ENCODE measurements at regions not wholly inside any gene's neighbourhood (a gene's known extent, or its start where the extent isn't known, plus 50 kb on each side); places are given as distances from the start of the nearest gene placed in this dataset.

DNA sequence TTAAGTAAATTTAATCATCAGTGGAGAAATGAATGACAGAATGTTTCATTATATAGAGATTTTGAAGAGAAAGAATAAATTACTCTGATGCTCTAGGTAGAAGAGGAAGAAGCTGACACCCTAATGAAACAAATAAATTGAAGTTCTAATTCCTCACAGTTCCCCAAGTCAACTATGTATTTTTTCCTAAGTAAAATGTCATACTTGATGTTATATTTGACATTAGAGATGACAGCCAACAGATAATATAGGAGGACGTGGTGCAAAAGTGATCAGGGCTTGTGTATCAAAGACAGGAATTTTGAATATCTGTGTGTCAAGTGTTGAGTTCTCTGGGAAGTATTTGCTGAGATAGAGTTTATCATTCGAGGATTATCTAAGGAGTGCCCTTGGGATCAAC is 81.2 kb upstream of the CADPS start:
- intact Hi-C loops (cut with micrococcal nuclease), result no loop called here
- DNase-seq (ENCODE audit: low read depth, low spot score) (no peak), ATAC-seq (no peak)
- no peaks in the 10 kb centered on the region for H3K79me2 ChIP-seq (ENCODE audit: insufficient read depth, low read length)
- no TSS peak for BruUV-seq (replicated peaks)
- H2AFZ ChIP-seq (ENCODE audit: low read depth, low read length, poor library complexity, severe bottlenecking), result no peak overlapping the region
- no peaks in the 10 kb centered on the region for H3K9me2 ChIP-seq (ENCODE audit: insufficient read depth)
- no peaks in the 10 kb centered on the region for H3K9me3 ChIP-seq (ENCODE audit: control insufficient read depth in 1 of 2, insufficient read depth in 1 of 2, low read depth in 1 of 2, low read length in 2 of 2)
- H3K4me3 ChIP-seq (replicated peaks in 1 of 2; ENCODE audit: low read depth in 1 of 2, low read length in 2 of 2), result no peak overlapping the region
- no peak overlapping the region for H3K27ac ChIP-seq (ENCODE audit: low read depth, low read length)
- RAD21 ChIA-PET (ENCODE audit: low non-redundant PET in 1 of 2, low total read pairs in 2 of 2, uncharacterized antibody in 2 of 2, unreplicated experiment in 2 of 2), result no interaction called here
- H3K4me1 ChIP-seq (ENCODE audit: control insufficient read depth in 1 of 2, insufficient read depth in 2 of 2, low read length in 2 of 2), result no peaks in the 10 kb centered on the region
- no peaks in the 10 kb centered on the region for H3K27me3 ChIP-seq (ENCODE audit: insufficient read depth, low read length)
- H3K36me3 ChIP-seq (ENCODE audit: control insufficient read depth in 1 of 2, insufficient read depth in 2 of 2, low read length in 2 of 2), result no peaks in the 10 kb centered on the region
- POLR2A ChIA-PET, result no interaction called here
- CTCF ChIA-PET, result no interaction called here
- no peak overlapping the region for H3K4me2 ChIP-seq (ENCODE audit: low read length)
- H3K9ac ChIP-seq (ENCODE audit: low read length), result no peak overlapping the region
- TF ChIP-seq POLR2A (IDR thresholded peaks at IDR 0.05; ENCODE audit: borderline replicate concordance, extremely low read depth, insufficient read depth, insufficient read length), result no peak
- TF ChIP-seq, protein P1, sequence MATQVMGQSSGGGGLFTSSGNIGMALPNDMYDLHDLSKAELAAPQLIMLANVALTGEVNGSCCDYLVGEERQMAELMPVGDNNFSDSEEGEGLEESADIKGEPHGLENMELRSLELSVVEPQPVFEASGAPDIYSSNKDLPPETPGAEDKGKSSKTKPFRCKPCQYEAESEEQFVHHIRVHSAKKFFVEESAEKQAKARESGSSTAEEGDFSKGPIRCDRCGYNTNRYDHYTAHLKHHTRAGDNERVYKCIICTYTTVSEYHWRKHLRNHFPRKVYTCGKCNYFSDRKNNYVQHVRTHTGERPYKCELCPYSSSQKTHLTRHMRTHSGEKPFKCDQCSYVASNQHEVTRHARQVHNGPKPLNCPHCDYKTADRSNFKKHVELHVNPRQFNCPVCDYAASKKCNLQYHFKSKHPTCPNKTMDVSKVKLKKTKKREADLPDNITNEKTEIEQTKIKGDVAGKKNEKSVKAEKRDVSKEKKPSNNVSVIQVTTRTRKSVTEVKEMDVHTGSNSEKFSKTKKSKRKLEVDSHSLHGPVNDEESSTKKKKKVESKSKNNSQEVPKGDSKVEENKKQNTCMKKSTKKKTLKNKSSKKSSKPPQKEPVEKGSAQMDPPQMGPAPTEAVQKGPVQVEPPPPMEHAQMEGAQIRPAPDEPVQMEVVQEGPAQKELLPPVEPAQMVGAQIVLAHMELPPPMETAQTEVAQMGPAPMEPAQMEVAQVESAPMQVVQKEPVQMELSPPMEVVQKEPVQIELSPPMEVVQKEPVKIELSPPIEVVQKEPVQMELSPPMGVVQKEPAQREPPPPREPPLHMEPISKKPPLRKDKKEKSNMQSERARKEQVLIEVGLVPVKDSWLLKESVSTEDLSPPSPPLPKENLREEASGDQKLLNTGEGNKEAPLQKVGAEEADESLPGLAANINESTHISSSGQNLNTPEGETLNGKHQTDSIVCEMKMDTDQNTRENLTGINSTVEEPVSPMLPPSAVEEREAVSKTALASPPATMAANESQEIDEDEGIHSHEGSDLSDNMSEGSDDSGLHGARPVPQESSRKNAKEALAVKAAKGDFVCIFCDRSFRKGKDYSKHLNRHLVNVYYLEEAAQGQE (IDR thresholded peaks at IDR 0.05; ENCODE audit: low read depth), result no peak
- H4K20me1 ChIP-seq (ENCODE audit: insufficient read depth), result no peaks in the 10 kb centered on the region

DNA sequence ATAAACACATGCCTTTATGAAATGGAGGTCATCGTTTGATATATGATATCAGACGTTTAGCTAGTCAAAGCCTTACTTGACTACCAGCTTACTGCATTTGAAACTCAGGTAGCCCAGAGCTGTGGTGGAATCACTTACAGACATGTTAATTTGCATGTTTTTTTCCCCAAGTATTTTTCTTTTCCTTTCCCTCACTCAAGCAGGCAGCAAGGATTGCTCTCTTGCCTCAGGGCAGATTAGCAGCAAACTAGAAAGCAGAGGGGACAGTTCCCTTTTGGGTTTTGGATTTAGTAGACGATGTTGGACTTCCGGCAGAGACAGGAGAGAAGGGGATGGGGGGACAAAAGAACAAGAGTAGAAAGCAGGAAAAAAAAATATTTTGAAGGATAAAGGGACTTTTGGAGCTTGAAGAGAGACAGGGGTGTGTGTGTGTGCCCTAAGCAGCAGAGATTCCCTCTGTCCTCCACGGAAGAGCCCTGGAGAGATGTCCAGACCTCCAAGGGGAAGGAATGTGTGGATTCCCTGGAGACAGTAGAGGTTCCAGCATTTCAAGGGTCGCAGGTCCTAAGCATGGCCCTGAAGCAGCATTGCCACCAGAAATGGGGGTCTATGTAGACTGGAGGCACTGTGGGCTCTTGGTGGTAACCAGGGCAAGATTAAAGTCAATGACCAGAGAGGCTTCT is 86.8 kb upstream of the CADPS start:
- RAD21 ChIA-PET (ENCODE audit: low non-redundant PET in 1 of 2, low total read pairs in 2 of 2, uncharacterized antibody in 2 of 2, unreplicated experiment in 2 of 2), result no interaction called here
- intact Hi-C loops (cut with micrococcal nuclease), result no loop called here

More for the DNA sequence above, 86.8 kb upstream of the CADPS start:
- DNase-seq (ENCODE audit: low read depth, low spot score) (no peak), ATAC-seq (no peak)
- Histone ChIP-seq H3K4me1 (ENCODE audit: control insufficient read depth in 1 of 2, insufficient read depth in 2 of 2, low read length in 2 of 2) (no peaks in the 10 kb centered on the region), H3K36me3 (ENCODE audit: control insufficient read depth in 1 of 2, insufficient read depth in 2 of 2, low read length in 2 of 2) (no peaks in the 10 kb centered on the region), H3K9me2 (ENCODE audit: insufficient read depth) (no peaks in the 10 kb centered on the region), H3K79me2 (ENCODE audit: insufficient read depth, low read length) (no peaks in the 10 kb centered on the region), H3K9ac (ENCODE audit: low read length) (no peak overlapping the region), H3K27me3 (ENCODE audit: insufficient read depth, low read length) (no peaks in the 10 kb centered on the region), H3K27ac (ENCODE audit: low read depth, low read length) (no peak overlapping the region), H3K4me3 (replicated peaks in 1 of 2; ENCODE audit: low read depth in 1 of 2, low read length in 2 of 2) (no peak overlapping the region), H4K20me1 (ENCODE audit: insufficient read depth) (no peaks in the 10 kb centered on the region), H2AFZ (ENCODE audit: low read depth, low read length, poor library complexity, severe bottlenecking) (no peak overlapping the region), H3K4me2 (ENCODE audit: low read length) (no peak overlapping the region), H3K9me3 (ENCODE audit: control insufficient read depth in 1 of 2, insufficient read depth in 1 of 2, low read depth in 1 of 2, low read length in 2 of 2) (no peaks in the 10 kb centered on the region)
- ChIA-PET POLR2A (no interaction called here), CTCF (no interaction called here)
- BruUV-seq (replicated peaks), result no TSS peak
- TF ChIP-seq JUND (IDR thresholded peaks at IDR 0.05) (no peak), TCF7L2 (IDR thresholded peaks at IDR 0.05; ENCODE audit: borderline replicate concordance, extremely low read depth, insufficient read depth, insufficient read length) (no peak), FOSL1 (IDR thresholded peaks at IDR 0.05; ENCODE audit: low read depth) (no peak), POLR2A (IDR thresholded peaks at IDR 0.05; ENCODE audit: borderline replicate concordance, extremely low read depth, insufficient read depth, insufficient read length) (no peak), CBX3 (IDR thresholded peaks at IDR 0.05; ENCODE audit: low read depth) (no peak), POLR2AphosphoS5 (IDR thresholded peaks at IDR 0.05; ENCODE audit: low read depth, low read length) (no peak)
- TF ChIP-seq, protein P2, sequence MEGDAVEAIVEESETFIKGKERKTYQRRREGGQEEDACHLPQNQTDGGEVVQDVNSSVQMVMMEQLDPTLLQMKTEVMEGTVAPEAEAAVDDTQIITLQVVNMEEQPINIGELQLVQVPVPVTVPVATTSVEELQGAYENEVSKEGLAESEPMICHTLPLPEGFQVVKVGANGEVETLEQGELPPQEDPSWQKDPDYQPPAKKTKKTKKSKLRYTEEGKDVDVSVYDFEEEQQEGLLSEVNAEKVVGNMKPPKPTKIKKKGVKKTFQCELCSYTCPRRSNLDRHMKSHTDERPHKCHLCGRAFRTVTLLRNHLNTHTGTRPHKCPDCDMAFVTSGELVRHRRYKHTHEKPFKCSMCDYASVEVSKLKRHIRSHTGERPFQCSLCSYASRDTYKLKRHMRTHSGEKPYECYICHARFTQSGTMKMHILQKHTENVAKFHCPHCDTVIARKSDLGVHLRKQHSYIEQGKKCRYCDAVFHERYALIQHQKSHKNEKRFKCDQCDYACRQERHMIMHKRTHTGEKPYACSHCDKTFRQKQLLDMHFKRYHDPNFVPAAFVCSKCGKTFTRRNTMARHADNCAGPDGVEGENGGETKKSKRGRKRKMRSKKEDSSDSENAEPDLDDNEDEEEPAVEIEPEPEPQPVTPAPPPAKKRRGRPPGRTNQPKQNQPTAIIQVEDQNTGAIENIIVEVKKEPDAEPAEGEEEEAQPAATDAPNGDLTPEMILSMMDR (IDR thresholded peaks at IDR 0.05 in 2 of 3, conservative IDR thresholded peaks at IDR 0.05 in 1 of 3; ENCODE audit: borderline replicate concordance in 1 of 3, insufficient read depth in 1 of 3, low read depth in 2 of 3, low read length in 2 of 3), result no peak
- TF ChIP-seq, protein P1 (IDR thresholded peaks at IDR 0.05; ENCODE audit: low read depth), result no peak
